Transverse colon (tissue), 3 donors: ENCODE measurements at regions not wholly inside any gene's neighbourhood (a gene's known extent, or its start where the extent isn't known, plus 50 kb on each side); places are given as distances from the start of the nearest gene placed in this dataset.

ENCODE experiments used
- EP300 ChIP-seq: sonication (generic); formaldehyde crosslinking; IDR thresholded peaks from one replicate; pipeline ENCODE4 v1.6.1; 2017; ENCODE audit warnings: antibody characterized with exemption, low read depth
- POLR2A ChIP-seq: fragments of 450-650 bp; IDR thresholded peaks from one replicate; pipeline ENCODE4 v1.6.1; 2016; ENCODE audit warnings: antibody characterized with exemption, mild to moderate bottlenecking, moderate library complexity
- TF ChIP-seq, protein P1 (sequence below), 5 experiments: fragments of 200-600 bp in 3 of 5; fragments of 450-650 bp in 2 of 5; sonication (generic) in 3 of 5; IDR thresholded peaks; 1 replicate in 2 of 5; 2 replicates in 3 of 5; pipeline ENCODE4 v1.5.1; 2016 to 2017; ENCODE audit warnings: antibody characterized with exemption in 5 of 5, inconsistent platforms in 3 of 5, mild to moderate bottlenecking in 2 of 5, moderate library complexity in 1 of 5

DNA sequence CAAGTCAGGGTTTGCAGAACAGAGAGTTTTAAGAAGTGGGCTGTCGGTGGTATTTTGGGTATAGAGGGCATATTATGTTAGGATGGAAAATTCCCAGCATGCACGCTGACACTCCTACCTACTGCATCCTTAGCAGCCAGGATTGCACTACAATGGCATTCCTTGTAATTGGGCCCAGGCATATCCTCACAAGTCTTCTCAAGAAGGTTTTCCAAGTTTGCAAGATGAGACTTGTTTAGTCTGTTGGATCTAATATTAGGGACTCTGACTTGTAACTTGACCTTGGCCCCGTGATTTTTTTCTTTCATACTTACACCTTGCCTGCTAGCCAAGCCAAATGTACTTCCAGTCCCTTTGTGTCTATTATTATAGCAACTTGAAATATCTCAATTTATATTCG lies 335.7 kb upstream of the HTR2A start:
- TF ChIP-seq EP300 (no peak), POLR2A (no peak)
- TF ChIP-seq, protein P1, sequence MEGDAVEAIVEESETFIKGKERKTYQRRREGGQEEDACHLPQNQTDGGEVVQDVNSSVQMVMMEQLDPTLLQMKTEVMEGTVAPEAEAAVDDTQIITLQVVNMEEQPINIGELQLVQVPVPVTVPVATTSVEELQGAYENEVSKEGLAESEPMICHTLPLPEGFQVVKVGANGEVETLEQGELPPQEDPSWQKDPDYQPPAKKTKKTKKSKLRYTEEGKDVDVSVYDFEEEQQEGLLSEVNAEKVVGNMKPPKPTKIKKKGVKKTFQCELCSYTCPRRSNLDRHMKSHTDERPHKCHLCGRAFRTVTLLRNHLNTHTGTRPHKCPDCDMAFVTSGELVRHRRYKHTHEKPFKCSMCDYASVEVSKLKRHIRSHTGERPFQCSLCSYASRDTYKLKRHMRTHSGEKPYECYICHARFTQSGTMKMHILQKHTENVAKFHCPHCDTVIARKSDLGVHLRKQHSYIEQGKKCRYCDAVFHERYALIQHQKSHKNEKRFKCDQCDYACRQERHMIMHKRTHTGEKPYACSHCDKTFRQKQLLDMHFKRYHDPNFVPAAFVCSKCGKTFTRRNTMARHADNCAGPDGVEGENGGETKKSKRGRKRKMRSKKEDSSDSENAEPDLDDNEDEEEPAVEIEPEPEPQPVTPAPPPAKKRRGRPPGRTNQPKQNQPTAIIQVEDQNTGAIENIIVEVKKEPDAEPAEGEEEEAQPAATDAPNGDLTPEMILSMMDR (IDR thresholded peaks at IDR 0.05) = no peak
